Ascending aorta (tissue), 2 donors: ENCODE measurements at regions not wholly inside any gene's neighbourhood (a gene's known extent, or its start where the extent isn't known, plus 50 kb on each side); places are given as distances from the start of the nearest gene placed in this dataset.

Source experiments
- DNase-seq, 2 donors: peaks; one replicate each; pipeline ENCODE4 v3.0.0-alpha.2; 2019; ENCODE audit warnings: low spot score in 2 of 2
- H3K27ac ChIP-seq, 2 donors: fragments of 200-600 bp; sonication (generic); one replicate each; pipeline ENCODE4 v1.5.1; 2016 to 2017; ENCODE audit warnings: mild to moderate bottlenecking in 1 of 2
- H3K27me3 ChIP-seq: fragments of 200-600 bp; sonication (generic); one replicate; pipeline ENCODE4 v1.5.1; 2017
- H3K36me3 ChIP-seq, 2 donors: fragments of 200-600 bp; sonication (generic); one replicate each; pipeline ENCODE4 v1.5.1; 2016
- H3K4me1 ChIP-seq, 2 donors: fragments of 200-600 bp; sonication (generic); one replicate each; pipeline ENCODE4 v1.5.1; 2016 to 2017; ENCODE audit warnings: mild to moderate bottlenecking in 1 of 2
- H3K4me3 ChIP-seq, 2 donors: fragments of 200-600 bp; sonication (generic); one replicate each; pipeline ENCODE4 v1.5.1; 2016 to 2017; ENCODE audit warnings: mild to moderate bottlenecking in 1 of 2
- H3K9me3 ChIP-seq, 2 donors: fragments of 200-600 bp; sonication (generic); one replicate each; pipeline ENCODE4 v1.5.1; 2016
- intact Hi-C: fragments of 100-400 bp; cut with DNase I; formaldehyde crosslinking; loops from one replicate; pipeline ENCODE4 v1.15.1; 2023
- TF ChIP-seq, protein P1 (sequence below), 3 experiments: fragments of 200-600 bp in 2 of 3; fragments of 450-650 bp in 1 of 3; sonication (generic) in 2 of 3; IDR thresholded peaks; one replicate each; pipeline ENCODE4 v1.5.1; 2016 to 2019; ENCODE audit warnings: antibody characterized with exemption in 3 of 3, mild to moderate bottlenecking in 1 of 3, moderate library complexity in 1 of 3

DNA sequence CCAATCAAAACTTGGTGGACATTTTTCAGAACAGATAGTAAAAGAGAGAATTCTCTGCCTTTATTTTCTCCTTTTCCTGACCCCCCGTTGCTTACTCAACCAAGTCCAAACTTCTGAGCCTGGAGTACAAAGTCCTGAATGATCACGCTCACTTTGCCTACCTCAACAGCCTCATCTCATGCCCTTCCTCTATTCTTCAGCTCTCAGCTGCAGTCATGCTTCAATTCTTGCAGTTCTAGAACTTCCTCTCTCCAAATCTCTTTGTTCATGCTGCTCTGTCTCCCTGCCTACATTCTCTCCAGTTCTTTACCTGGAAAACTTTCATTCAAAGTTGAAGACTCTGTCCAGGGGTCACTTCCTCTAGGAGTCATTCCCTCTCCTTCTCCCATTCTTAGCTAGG is 398.5 kb upstream of the SLC24A2 start:
- Histone ChIP-seq H3K27me3 (no peaks in the 10 kb centered on the region), H3K27ac (no peak overlapping the region), H3K4me1 (no peaks in the 10 kb centered on the region), H3K36me3 (no peaks in the 10 kb centered on the region), H3K9me3 (no peaks in the 10 kb centered on the region), H3K4me3 (no peak overlapping the region)
- DNase-seq = no peak
- TF ChIP-seq, protein P1, sequence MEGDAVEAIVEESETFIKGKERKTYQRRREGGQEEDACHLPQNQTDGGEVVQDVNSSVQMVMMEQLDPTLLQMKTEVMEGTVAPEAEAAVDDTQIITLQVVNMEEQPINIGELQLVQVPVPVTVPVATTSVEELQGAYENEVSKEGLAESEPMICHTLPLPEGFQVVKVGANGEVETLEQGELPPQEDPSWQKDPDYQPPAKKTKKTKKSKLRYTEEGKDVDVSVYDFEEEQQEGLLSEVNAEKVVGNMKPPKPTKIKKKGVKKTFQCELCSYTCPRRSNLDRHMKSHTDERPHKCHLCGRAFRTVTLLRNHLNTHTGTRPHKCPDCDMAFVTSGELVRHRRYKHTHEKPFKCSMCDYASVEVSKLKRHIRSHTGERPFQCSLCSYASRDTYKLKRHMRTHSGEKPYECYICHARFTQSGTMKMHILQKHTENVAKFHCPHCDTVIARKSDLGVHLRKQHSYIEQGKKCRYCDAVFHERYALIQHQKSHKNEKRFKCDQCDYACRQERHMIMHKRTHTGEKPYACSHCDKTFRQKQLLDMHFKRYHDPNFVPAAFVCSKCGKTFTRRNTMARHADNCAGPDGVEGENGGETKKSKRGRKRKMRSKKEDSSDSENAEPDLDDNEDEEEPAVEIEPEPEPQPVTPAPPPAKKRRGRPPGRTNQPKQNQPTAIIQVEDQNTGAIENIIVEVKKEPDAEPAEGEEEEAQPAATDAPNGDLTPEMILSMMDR (IDR thresholded peaks at IDR 0.05) = no peak
- intact Hi-C loops = no loop called here

DNA sequence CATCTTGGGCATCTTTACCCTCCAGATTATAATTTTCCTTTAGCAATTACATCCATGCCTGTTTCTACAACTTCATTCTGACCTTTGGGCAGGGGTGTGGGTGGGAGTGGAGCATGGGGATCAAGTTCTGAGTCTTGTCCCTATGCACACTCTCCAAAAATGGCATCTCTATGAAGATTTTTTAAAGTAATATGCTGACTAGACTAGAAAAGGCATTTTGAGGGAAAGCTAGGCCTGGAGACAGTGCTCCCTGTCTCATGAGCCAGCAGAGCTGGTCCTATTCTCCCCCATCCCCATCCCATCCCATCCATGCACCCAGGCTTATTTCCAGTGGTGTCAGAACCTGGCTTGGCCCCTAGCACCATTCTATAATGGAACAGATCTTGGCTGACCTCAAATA is 398.0 kb upstream of the SLC24A2 start:
- TF ChIP-seq, protein P1 (IDR thresholded peaks at IDR 0.05) = no peak
- H3K4me1 ChIP-seq = no peaks in the 10 kb centered on the region
- H3K27ac ChIP-seq = no peak overlapping the region
- no peaks in the 10 kb centered on the region for H3K27me3 ChIP-seq
- no peak for DNase-seq
- intact Hi-C loops = no loop called here
- H3K36me3 ChIP-seq = no peaks in the 10 kb centered on the region
- H3K9me3 ChIP-seq = no peaks in the 10 kb centered on the region
- H3K4me3 ChIP-seq = no peak overlapping the region

DNA sequence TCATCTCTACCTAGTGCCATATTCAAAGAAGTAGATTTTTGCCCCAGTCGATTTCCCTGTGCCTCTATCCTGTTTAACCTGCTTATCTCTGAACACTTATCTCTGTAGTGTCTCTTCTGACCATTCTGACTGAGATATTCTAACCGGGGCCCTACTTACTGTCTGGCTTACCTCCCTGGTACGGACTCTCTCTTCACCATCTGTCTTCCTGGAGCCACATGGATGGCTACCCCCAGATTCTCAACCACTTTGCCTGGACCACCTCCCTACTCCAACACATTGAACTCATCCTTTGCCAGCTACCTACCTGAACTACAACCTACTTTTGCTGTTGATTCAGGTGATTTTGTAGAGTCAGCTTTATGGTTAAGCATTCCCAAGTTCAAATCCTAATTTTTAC is 397.4 kb upstream of the SLC24A2 start:
- TF ChIP-seq, protein P1 (IDR thresholded peaks at IDR 0.05) = no peak
- intact Hi-C loops = no loop called here
- DNase-seq = no peak

DNA sequence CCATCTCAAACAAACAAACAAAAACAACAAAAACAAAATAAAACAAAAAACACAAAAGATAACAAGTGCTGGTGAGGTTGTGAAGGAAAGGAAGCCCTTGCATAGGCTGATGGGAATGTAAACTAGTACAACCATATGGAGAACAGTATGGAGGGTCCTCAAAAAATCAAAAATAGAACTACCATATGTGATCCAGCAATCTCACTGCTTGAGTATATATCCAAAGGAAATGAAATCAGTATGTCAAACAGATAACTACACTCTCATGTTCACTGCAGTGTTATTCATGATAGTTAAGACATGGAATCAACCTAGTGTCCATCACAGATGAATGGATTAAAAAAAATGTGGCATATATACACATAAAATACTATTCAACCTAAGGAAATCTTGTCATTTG is 395.7 kb upstream of the SLC24A2 start:
- Histone ChIP-seq H3K9me3 (no peaks in the 10 kb centered on the region), H3K27me3 (no peaks in the 10 kb centered on the region), H3K36me3 (no peaks in the 10 kb centered on the region), H3K4me3 (no peak overlapping the region), H3K4me1 (no peaks in the 10 kb centered on the region), H3K27ac (no peak overlapping the region)
- no peak for DNase-seq
- intact Hi-C loops = no loop called here
- TF ChIP-seq, protein P1 (IDR thresholded peaks at IDR 0.05) = no peak

More for the DNA sequence above, 397.4 kb upstream of the SLC24A2 start:
- no peaks in the 10 kb centered on the region for H3K36me3 ChIP-seq
- H3K27me3 ChIP-seq = no peaks in the 10 kb centered on the region
- no peak overlapping the region for H3K27ac ChIP-seq
- H3K4me1 ChIP-seq = no peaks in the 10 kb centered on the region
- no peak overlapping the region for H3K4me3 ChIP-seq
- H3K9me3 ChIP-seq = no peaks in the 10 kb centered on the region

DNA sequence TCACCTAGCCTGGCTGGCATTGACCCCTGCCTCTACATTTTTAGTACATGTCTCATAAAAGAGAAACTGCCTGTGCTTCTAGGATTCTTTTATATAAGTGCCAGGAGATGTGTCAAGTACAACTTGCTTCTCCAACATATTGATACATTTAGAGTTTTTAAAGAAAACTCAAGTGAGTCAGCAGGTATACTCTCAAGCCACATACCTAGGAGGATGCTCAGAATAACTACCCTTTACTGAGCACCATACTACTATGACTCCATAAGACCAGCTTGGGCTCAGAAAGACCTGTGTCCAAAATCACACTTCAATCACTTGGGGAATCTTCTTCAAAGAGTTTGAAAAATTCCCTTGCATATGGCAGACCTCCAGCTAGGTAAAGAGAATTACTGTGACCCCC is 389.8 kb upstream of the SLC24A2 start:
- intact Hi-C loops = no loop called here
- H3K27ac ChIP-seq = no peak overlapping the region
- TF ChIP-seq, protein P1 (IDR thresholded peaks at IDR 0.05) = no peak

DNA sequence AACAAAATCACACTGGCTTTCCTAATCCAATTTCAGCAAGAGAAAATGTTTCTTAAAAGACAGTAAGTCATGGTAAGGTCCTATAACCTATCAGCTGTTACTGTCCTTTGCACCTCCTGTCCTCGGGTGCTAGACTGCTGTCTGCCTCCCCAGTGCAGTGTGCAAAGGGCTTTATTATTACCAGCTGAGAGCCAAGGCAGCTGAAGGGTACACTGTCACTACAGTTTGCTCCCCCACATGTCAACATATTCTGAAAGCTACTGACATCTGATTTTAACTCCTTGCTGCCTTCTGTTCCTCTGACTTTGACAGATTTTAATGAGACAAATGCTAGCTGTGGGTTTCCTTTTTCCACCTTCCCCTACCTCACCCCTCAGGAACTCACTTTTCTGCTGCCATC is 389.4 kb upstream of the SLC24A2 start:
- intact Hi-C loops = no loop called here
- TF ChIP-seq, protein P1 (IDR thresholded peaks at IDR 0.05) = no peak
- no peak for DNase-seq
- Histone ChIP-seq H3K27me3 (no peaks in the 10 kb centered on the region), H3K27ac (no peak overlapping the region), H3K36me3 (no peaks in the 10 kb centered on the region), H3K9me3 (no peaks in the 10 kb centered on the region), H3K4me3 (no peak overlapping the region), H3K4me1 (no peaks in the 10 kb centered on the region)

More for the DNA sequence above, 389.8 kb upstream of the SLC24A2 start:
- DNase-seq = no peak
- no peak overlapping the region for H3K4me3 ChIP-seq
- no peaks in the 10 kb centered on the region for H3K36me3 ChIP-seq
- H3K4me1 ChIP-seq = no peaks in the 10 kb centered on the region
- H3K9me3 ChIP-seq = no peaks in the 10 kb centered on the region
- H3K27me3 ChIP-seq = no peaks in the 10 kb centered on the region
